Medulla oblongata (tissue), 1 donor: ENCODE measurements at regions not wholly inside any gene's neighbourhood (a gene's known extent, or its start where the extent isn't known, plus 50 kb on each side); places are given as distances from the start of the nearest gene placed in this dataset.
A peak's percentile ranks its signal among the peaks of the same experiment; 100 is the strongest.
"Not testable (repeated sequence)": the region's sequence is repeated elsewhere in the genome, so short reads cannot be mapped to it uniquely, and the experiment has no call there.

Experiments
- DNase-seq: peaks from one replicate; pipeline ENCODE4 v3.0.0-alpha.2; 2015; ENCODE audit errors: extremely low spot score

- DNase-seq = no peak
Measured at GRCh38 chr4:53716471-53717063, 125.3 kb upstream of the LNX1 start.

DNA sequence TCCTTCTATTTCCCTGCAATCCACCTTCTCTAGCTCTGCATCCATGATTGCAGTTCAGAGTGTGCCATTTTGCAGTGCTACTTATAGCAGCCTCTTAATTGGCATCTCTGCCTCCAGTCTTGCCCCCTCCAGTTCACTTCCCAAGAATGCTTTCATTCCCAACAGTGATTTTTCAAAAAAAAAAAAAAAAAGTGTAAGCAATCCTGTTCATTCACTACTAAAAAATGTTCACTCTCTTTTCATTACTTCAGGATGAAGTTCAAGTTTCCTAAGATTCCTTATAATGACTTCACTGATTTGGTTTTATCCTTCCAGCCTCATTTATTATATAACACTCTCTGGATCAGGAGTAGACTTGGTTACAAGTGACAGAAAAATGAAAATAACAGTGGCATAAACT is 124.7 kb upstream of the LNX1 start:
- no peak for DNase-seq

- no peak for DNase-seq
Measured at GRCh38 chr4:53714236-53715140, 123.2 kb upstream of the LNX1 start.

GRCh38 chr4:53713767-53714166 is 122.5 kb upstream of the LNX1 start:
- DNase-seq = no peak

- no peak for DNase-seq
Measured at GRCh38 chr4:53713296-53713695, 122.0 kb upstream of the LNX1 start.

DNA sequence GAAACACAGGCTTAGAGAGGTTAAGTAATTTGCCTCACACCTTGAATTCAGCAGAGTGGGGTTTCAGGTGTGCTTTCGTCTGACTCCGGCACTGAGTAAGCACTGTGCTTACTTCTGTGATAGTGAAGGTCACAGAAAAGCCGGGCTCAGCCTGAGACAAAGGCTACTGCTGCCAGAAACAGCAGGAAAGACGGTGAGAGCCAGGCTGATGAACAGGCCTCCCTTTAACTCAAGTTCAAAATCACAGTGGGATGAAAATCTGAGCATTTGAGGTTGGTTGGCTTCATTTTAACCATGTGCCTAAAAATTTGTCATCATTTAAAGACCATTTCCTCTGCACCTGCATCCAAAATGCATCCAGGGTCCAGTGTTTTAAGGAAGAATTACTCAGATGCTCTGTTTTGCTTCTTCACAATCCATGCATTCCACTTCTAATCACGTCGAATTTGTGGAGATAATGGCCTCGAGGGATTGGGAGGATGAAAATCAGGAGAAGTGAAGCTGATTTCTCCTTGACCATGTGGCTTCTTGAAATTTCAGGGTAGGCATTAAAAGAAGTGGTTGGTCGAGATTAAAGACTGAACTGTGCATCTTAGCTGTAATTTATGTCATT is 121.2 kb upstream of the LNX1 start:
- DNase-seq = no peak

GRCh38 chr4:53711926-53712325 is 120.6 kb upstream of the LNX1 start:
- no peak for DNase-seq

- DNase-seq = no peak
Measured at GRCh38 chr4:53709693-53710092, 118.4 kb upstream of the LNX1 start.

DNA sequence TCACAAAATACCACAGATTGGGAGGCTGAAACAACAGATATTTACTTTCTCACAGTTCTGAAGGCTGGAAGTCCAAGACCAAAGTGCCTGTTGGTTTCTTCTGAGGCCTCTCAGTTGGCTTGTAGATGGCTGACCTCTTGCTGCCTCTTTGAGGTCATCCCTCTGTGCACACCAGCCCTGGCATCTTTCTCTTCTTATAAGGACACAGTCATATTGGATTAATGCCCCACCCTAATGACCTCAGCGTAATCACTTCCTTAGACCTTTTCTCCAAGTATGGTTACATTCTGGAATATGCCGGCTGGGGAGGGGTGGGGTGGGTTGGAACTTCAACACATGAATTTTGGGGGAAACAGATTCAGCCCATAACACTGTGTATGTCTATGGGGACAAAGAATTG is 116.2 kb upstream of the LNX1 start:
- no peak for DNase-seq

DNA sequence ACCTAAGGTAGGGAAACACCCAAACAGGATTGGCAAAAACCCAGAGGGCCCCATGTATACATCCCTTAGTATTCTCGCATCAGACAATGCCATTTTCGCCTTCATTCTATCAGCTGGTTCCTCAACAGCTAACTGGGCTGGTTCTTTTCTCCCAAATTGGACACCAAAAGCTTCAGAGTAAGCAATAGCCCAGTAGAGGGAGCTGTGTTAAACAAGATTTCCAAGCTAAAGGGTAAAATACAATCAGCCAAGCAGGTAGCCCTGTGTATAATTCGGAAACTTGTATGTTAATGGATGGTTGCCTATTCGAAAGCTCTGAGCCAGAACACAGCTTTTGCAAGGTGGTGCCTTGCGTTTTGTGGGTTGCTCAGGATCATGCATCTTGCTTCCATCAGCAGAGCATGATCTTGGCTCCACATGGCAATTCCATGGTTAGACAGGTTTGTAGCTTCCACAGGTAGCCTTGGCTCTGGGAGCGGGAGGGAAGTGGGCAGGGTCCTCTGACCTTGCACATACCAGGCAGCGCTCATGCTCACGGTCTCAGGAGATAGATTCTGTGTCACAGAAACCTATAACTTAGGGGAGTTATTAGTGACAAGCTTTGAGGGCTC is 115.2 kb upstream of the LNX1 start:
- DNase-seq = peak; percentile 75

- DNase-seq = no peak
Measured at GRCh38 chr4:53705972-53706371, 114.7 kb upstream of the LNX1 start.

- no peak for DNase-seq
Measured at GRCh38 chr4:53705151-53705764, 114.0 kb upstream of the LNX1 start.

- no peak for DNase-seq
Measured at GRCh38 chr4:53704329-53704728, 113.0 kb upstream of the LNX1 start.

DNA sequence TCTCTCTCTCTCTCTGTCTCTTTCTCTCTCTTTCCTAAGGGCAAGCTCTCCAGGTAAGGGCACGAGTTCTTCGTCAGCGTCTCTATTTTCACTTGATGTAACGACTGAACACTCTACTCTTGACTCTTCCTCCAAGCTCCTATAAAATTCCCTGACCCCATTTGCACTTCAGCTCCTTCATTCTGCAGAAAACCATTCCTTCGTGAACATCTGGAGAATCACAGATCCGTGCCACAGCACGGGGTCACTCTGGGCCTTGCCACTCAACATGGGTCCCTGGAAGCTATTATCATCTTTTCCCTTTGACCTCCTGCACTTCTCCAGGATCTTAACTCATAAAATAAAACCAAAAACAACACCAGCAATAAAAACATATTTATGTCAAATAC is 112.0 kb upstream of the LNX1 start:
- DNase-seq = no peak

- peak; percentile 69 for DNase-seq
Measured at GRCh38 chr4:53702334-53703266, 111.3 kb upstream of the LNX1 start.

- DNase-seq = not testable (repeated sequence)
Measured at GRCh38 chr4:53701260-53701659, 110.0 kb upstream of the LNX1 start.

GRCh38 chr4:53699310-53699709 is 108.0 kb upstream of the LNX1 start:
- not testable (repeated sequence) for DNase-seq

GRCh38 chr4:53697016-53697685 is 105.9 kb upstream of the LNX1 start:
- DNase-seq = no peak

DNA sequence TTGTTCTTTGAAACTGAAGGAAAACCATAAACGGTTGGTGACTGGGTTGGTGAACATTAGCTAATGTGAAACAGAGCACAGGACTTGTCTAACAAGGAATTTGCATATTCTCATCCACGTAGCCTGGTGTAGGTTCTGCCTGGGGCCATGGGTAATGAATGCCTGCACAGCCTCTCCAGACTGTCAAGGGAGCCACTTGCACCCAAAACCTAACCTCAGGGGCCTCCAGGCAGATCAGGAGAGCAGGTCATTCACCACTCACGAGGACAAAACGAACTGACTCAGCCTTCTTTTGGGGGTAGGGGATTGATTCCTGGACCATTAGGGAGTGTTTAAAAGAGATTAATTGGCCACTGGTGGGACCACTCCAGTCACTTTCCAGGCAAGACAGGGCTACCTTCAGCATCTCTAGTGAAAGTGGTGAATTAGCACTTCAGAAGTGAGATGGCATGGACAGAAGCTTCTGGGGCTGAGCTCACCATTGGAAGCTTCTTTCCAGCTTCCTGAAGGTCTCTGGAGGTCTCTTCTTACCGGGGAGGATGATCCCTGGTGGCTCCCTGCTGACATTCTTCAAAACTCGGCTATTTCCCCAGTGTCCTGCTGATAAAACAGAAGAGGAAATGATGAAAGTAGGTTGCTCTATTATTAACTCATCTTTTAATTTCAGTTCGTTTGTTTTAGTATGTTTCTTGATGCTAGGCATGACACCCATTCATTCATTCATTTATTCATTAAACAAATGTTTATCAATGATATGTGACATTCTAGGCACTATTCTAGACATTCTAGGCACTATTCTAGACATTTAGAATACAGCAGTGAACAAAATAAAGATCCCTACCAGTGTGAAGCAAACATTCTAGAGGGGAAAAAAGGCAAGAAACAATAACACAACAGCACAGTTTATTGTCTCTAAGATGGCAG is 104.5 kb upstream of the LNX1 start:
- DNase-seq = no peak
